GM12874 (cell line): ENCODE measurements at regions not wholly inside any gene's neighbourhood (a gene's known extent, or its start where the extent isn't known, plus 50 kb on each side); places are given as distances from the start of the nearest gene placed in this dataset.

Experiments
- TF ChIP-seq, protein P1 (sequence below): IDR thresholded peaks from 2 replicates; pipeline ENCODE4 v1.5.1; 2011; ENCODE audit warnings: low read depth, mild to moderate bottlenecking, control low read depth, low read length, moderate library complexity; ENCODE audit not compliant: insufficient read depth

GRCh38 chr3:110344487-110344886 lies 727.1 kb upstream of the NECTIN3 start:
- TF ChIP-seq, protein P1, sequence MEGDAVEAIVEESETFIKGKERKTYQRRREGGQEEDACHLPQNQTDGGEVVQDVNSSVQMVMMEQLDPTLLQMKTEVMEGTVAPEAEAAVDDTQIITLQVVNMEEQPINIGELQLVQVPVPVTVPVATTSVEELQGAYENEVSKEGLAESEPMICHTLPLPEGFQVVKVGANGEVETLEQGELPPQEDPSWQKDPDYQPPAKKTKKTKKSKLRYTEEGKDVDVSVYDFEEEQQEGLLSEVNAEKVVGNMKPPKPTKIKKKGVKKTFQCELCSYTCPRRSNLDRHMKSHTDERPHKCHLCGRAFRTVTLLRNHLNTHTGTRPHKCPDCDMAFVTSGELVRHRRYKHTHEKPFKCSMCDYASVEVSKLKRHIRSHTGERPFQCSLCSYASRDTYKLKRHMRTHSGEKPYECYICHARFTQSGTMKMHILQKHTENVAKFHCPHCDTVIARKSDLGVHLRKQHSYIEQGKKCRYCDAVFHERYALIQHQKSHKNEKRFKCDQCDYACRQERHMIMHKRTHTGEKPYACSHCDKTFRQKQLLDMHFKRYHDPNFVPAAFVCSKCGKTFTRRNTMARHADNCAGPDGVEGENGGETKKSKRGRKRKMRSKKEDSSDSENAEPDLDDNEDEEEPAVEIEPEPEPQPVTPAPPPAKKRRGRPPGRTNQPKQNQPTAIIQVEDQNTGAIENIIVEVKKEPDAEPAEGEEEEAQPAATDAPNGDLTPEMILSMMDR = no peak

DNA sequence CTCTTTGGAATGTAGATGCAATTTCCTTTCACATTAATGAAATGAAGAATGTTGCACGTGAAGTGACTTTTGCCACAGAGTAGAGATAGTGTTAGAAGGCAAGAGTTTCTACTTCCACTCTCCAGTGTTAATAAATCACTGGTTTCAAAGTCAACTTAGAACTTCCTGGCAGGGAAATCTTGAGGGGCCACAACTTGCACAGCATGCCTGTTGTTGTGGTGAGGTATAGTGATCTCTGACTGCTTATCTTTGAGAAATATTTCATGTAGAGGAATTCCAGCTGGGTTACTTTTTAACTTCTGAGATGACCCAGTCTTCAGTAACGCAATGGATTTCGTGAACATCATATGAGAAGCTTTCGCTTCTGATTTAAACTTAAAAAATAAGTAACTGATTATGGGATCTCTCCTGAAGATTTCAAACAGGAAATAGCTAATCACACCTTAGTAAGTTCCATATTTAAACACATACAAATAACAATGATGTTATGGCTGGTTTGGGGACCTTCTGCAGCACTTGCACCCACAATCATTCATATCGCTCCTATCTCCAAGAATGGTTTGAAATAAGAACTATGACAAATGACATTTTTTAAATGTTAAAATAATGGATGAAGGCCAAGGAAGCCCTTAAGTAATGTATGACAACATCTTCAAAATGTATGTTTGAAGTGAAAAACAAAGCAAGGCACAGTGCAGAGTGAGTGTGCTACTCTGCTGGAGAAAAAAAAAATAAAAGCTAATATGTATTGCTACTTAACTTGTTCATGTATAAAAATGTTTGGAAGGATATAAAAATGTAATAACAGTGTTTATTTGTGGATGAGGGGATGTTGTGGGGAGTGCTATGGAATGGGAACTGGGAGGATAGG lies 726.5 kb upstream of the NECTIN3 start:
- TF ChIP-seq, protein P1 = no peak

DNA sequence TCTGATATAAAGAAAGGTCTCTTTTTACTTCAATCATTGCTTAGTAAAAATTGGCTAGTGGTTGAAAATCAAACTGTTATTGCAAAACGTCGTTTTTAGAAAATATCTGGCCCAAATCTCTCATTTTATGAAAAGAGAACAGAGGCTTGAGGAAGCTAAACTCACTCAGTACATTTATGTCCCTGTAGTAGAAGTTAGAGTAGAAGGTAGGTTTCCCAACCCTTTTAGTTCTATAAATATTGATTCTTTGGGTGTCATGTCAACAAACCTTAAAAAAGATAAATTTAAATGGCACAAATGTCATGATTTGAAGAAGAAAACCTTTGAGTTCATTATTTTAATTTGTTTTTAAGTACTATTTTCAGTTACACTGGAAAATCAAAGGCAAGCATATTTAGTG lies 722.3 kb upstream of the NECTIN3 start:
- TF ChIP-seq, protein P1 = no peak

GRCh38 chr3:110352841-110353604 lies 718.6 kb upstream of the NECTIN3 start:
- TF ChIP-seq, protein P1 = no peak

DNA sequence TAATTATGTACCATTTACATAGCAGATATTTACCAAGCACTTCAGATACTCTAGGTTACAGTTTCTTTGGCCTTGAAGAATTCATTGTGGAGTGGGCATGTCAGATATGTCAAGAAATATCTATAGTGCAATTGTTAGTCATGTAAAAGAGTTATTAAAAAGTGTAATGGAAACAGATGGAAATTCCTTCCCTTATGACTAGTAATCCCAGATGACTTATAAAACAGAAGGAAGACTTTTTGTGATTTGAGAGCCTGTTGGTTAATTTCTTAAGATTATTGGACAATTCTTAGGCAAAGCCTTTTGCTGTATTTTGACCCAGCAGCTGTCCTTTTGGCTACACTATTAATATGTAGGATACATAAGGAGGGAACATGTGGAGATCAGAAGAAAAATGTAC lies 708.9 kb upstream of the NECTIN3 start:
- TF ChIP-seq, protein P1 = no peak

GRCh38 chr3:110375751-110376518 lies 695.7 kb upstream of the NECTIN3 start:
- TF ChIP-seq, protein P1 = no peak

- TF ChIP-seq, protein P1 = no peak
These were observed 693.1 kb upstream of the NECTIN3 start for GRCh38 chr3:110378481-110378880.
